CD14-positive monocyte (primary cell): ENCODE measurements at regions not wholly inside any gene's neighbourhood (a gene's known extent, or its start where the extent isn't known, plus 50 kb on each side); places are given as distances from the start of the nearest gene placed in this dataset.

Experiments used
- DNase-seq, 3 donors: peaks; one replicate each; pipeline ENCODE4 v3.0.0-alpha.2; 2011 to 2022
- H2AFZ ChIP-seq: 2 replicates; pipeline ENCODE4 v1.6.0; 2012; ENCODE audit warnings: mild to moderate bottlenecking, low read depth, low read length, inconsistent platforms; ENCODE audit not compliant: insufficient read depth, poor library complexity, severe bottlenecking
- H3K27ac ChIP-seq, 2 donors: 1 replicate in 1 of 2; 2 replicates in 1 of 2; pipeline ENCODE4 v1.5.1; 2012 to 2013; ENCODE audit warnings: low read length in 2 of 2, control low read depth in 1 of 2, inconsistent platforms in 1 of 2, low read depth in 1 of 2, mild to moderate bottlenecking in 1 of 2
- H3K27me3 ChIP-seq, 2 donors: one replicate each; pipeline versions ENCODE4 v1.6.0 to v1.6.1; 2011 to 2013; ENCODE audit warnings: low read length in 2 of 2; ENCODE audit not compliant: control insufficient read depth in 2 of 2, insufficient read depth in 2 of 2
- H3K36me3 ChIP-seq, 2 donors: replicated peaks in 1 of 2; 1 replicate in 1 of 2; 2 replicates in 1 of 2; pipeline versions ENCODE4 v1.5.1 to v1.6.1; 2012 to 2013; ENCODE audit warnings: low read length in 2 of 2, control low read depth in 1 of 2, inconsistent platforms in 1 of 2, mild to moderate bottlenecking in 1 of 2; ENCODE audit not compliant: insufficient read depth in 2 of 2, control insufficient read depth in 1 of 2
- H3K4me1 ChIP-seq, 2 donors: 1 replicate in 1 of 2; 2 replicates in 1 of 2; pipeline versions ENCODE4 v1.5.1 to v1.6.1; 2012 to 2013; ENCODE audit warnings: low read length in 2 of 2, control low read depth in 1 of 2, inconsistent platforms in 1 of 2, mild to moderate bottlenecking in 1 of 2, moderate library complexity in 1 of 2; ENCODE audit not compliant: insufficient read depth in 2 of 2, control insufficient read depth in 1 of 2
- H3K4me2 ChIP-seq: replicated peaks from 2 replicates; pipeline ENCODE3; 2012; ENCODE audit warnings: low read length, moderate library complexity, mild to moderate bottlenecking; ENCODE audit not compliant: poor library complexity, severe bottlenecking; ENCODE audit errors: extremely low read depth
- H3K4me3 ChIP-seq, 3 experiments: fragments of 200-600 bp in 1 of 3; sonication (generic) in 1 of 3; replicated peaks in 1 of 3; 1 replicate in 2 of 3; 2 replicates in 1 of 3; pipeline ENCODE4 v1.5.1; 2011 to 2013; ENCODE audit warnings: low read length in 3 of 3, mild to moderate bottlenecking in 3 of 3, control low read depth in 2 of 3, low read depth in 2 of 3, inconsistent platforms in 1 of 3, moderate library complexity in 1 of 3
- H3K79me2 ChIP-seq: 2 replicates; pipeline ENCODE4 v1.6.0; 2012; ENCODE audit warnings: mild to moderate bottlenecking, control low read depth, inconsistent platforms, low read length, moderate library complexity; ENCODE audit not compliant: insufficient read depth
- H3K9ac ChIP-seq: 2 replicates; pipeline ENCODE4 v1.6.0; 2017; ENCODE audit warnings: low read length, mild to moderate bottlenecking; ENCODE audit not compliant: insufficient read depth, poor library complexity, severe bottlenecking
- H3K9me3 ChIP-seq, 2 donors: replicated peaks in 1 of 2; 1 replicate in 1 of 2; 2 replicates in 1 of 2; pipeline versions ENCODE4 v1.5.1 to v1.6.1; 2012 to 2013; ENCODE audit warnings: low read length in 2 of 2, control low read depth in 1 of 2; ENCODE audit not compliant: control insufficient read depth in 1 of 2, insufficient read depth in 1 of 2
- H4K20me1 ChIP-seq: 2 replicates; pipeline ENCODE4 v1.6.0; 2012; ENCODE audit warnings: mild to moderate bottlenecking, low read length, control low read depth, moderate library complexity; ENCODE audit not compliant: insufficient read depth
- H3K27ac Mint-ChIP-seq, 7 donors: one replicate each; pipeline ENCODE4 v1.8.0; 2020; ENCODE audit warnings: mild to moderate bottlenecking in 7 of 7, mixed read lengths in 7 of 7, moderate library complexity in 6 of 7, inconsistent platforms in 2 of 7
- H3K27me3 Mint-ChIP-seq, 3 donors: one replicate each; pipeline ENCODE4 v1.8.0; 2021 to 2022; ENCODE audit warnings: low read depth in 3 of 3, mild to moderate bottlenecking in 3 of 3, mixed read lengths in 3 of 3, moderate library complexity in 3 of 3, inconsistent platforms in 1 of 3
- H3K36me3 Mint-ChIP-seq, 2 donors: one replicate each; pipeline ENCODE4 v1.8.0; 2020; ENCODE audit warnings: mixed read lengths in 2 of 2, inconsistent platforms in 1 of 2, mild to moderate bottlenecking in 1 of 2
- H3K4me1 Mint-ChIP-seq: one replicate; pipeline ENCODE4 v1.8.0; 2020; ENCODE audit warnings: mild to moderate bottlenecking, mixed read lengths
- H3K4me3 Mint-ChIP-seq, 2 donors: one replicate each; pipeline ENCODE4 v1.8.0; 2020; ENCODE audit warnings: mild to moderate bottlenecking in 2 of 2, mixed read lengths in 2 of 2, moderate library complexity in 1 of 2
- H3K9me3 Mint-ChIP-seq, 7 donors: one replicate each; pipeline ENCODE4 v1.8.0; 2020 to 2022; ENCODE audit warnings: mixed read lengths in 7 of 7, mild to moderate bottlenecking in 6 of 7, moderate library complexity in 6 of 7, inconsistent platforms in 2 of 7
- WGBS: methylation state at CpG from one replicate; pipeline ENCODE4 v1.1.5; 2013; ENCODE audit warnings: missing lambda C conversion rate; ENCODE audit not compliant: insufficient coverage; 5-methylcytosine and 5-hydroxymethylcytosine counted together
- intact Hi-C, 2 donors: fragments of 100-400 bp; cut with micrococcal nuclease; formaldehyde crosslinking; loops; one replicate each; pipeline versions ENCODE4 v1.15.0 to v1.15.1; 2023
- TF ChIP-seq, protein P1 (sequence below): fragments of 200-600 bp; IDR thresholded peaks from one replicate; pipeline ENCODE4 v1.8.0; 2022; ENCODE audit warnings: antibody characterized with exemption, mild to moderate bottlenecking

DNA sequence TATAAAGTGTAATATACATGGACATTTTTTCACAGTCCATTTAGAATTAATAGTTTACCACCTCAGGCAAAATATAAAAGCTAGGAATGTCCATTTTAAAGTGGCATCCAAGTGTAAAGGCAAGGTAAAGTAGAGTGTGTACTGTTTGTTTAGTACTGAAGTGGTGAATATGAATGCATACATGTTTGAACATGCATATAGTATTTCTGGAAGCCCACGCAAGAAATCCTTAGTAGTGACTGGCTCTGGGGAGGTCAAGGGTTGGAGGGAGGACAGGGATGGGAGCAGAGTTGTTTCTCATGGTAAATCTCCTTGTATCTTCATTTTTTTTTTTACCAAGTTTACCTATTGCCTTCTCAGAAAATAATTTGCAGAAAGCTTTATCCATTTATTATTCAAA lies 129.2 kb downstream of the UNC5CL start:
- Histone ChIP-seq H4K20me1 (no peaks in the 10 kb centered on the region), H3K9ac (no peak overlapping the region), H3K4me2 (no peak overlapping the region), H3K4me3 (no peak overlapping the region), H3K27ac (no peak overlapping the region), H3K79me2 (no peaks in the 10 kb centered on the region), H3K9me3 (no peaks in the 10 kb centered on the region), H2AFZ (no peak overlapping the region), H3K36me3 (no peaks in the 10 kb centered on the region), H3K4me1 (no peaks in the 10 kb centered on the region), H3K27me3 (no peaks in the 10 kb centered on the region)
- TF ChIP-seq, protein P1, sequence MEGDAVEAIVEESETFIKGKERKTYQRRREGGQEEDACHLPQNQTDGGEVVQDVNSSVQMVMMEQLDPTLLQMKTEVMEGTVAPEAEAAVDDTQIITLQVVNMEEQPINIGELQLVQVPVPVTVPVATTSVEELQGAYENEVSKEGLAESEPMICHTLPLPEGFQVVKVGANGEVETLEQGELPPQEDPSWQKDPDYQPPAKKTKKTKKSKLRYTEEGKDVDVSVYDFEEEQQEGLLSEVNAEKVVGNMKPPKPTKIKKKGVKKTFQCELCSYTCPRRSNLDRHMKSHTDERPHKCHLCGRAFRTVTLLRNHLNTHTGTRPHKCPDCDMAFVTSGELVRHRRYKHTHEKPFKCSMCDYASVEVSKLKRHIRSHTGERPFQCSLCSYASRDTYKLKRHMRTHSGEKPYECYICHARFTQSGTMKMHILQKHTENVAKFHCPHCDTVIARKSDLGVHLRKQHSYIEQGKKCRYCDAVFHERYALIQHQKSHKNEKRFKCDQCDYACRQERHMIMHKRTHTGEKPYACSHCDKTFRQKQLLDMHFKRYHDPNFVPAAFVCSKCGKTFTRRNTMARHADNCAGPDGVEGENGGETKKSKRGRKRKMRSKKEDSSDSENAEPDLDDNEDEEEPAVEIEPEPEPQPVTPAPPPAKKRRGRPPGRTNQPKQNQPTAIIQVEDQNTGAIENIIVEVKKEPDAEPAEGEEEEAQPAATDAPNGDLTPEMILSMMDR: no peak
- no peak for DNase-seq
- Mint-ChIP-seq H3K9me3 (peaks cover 0 to 2% (median 0%) of the 10 kb centered on the region in 7 donors), H3K27me3 (peaks cover 5 to 10% (median 10%) of the 10 kb centered on the region in 3 donors), H3K36me3 (no peaks in the 10 kb centered on the region), H3K4me1 (peaks cover 2% of the 10 kb centered on the region), H3K27ac (no peak overlapping the region), H3K4me3 (no peak overlapping the region)
- intact Hi-C loops: no loop called here
- WGBS: no CpG with 5 or more reads among the region's 1 CpG

DNA sequence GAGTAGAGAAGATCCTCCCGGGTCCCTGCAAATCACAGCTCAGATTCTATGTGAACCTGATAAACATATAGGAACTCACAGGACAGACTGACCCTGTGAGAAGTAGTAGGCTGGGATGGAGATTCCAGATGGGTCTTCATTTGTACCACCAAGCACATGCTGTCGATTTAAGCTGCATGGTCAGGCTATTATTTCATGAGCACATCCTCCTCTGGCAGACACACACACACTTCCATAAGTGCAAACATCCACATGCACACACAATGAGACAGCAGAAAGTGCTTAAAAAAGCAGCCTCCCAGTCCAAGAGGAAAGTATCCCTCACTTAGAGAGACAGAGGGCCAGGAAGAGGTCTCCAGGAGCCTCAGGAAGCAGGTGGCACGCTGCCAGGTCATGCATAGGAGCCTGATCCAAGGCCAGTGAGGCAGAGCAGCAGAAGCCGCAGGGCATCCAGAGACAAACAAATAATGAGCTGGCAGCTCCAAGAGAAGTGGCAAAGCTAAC lies 131.8 kb downstream of the UNC5CL start:
- Histone ChIP-seq H3K4me2 (no peak overlapping the region), H3K9me3 (no peaks in the 10 kb centered on the region), H3K4me3 (no peak overlapping the region), H3K9ac (no peak overlapping the region), H4K20me1 (no peaks in the 10 kb centered on the region), H3K27me3 (no peaks in the 10 kb centered on the region), H3K79me2 (no peaks in the 10 kb centered on the region), H2AFZ (no peak overlapping the region), H3K36me3 (no peaks in the 10 kb centered on the region), H3K4me1 (no peaks in the 10 kb centered on the region), H3K27ac (no peak overlapping the region)
- intact Hi-C loops: no loop called here
- no peaks in the 10 kb centered on the region for H3K36me3 Mint-ChIP-seq
- H3K27me3 Mint-ChIP-seq: peaks cover 2 to 13% (median 4%) of the 10 kb centered on the region in 3 donors
- no peak for DNase-seq
- H3K4me1 Mint-ChIP-seq: peaks cover 2% of the 10 kb centered on the region
- TF ChIP-seq, protein P1: no peak
- 93% methylated on average over 3 of the region's 4 CpGs for WGBS
- H3K27ac Mint-ChIP-seq: no peak overlapping the region
- H3K9me3 Mint-ChIP-seq: peaks cover 0 to 2% (median 0%) of the 10 kb centered on the region in 7 donors
- no peak overlapping the region for H3K4me3 Mint-ChIP-seq
